ENCODE measurements at regions not wholly inside any gene's neighbourhood (a gene's known extent, or its start where the extent isn't known, plus 50 kb on each side); places are given as distances from the start of the nearest gene placed in this dataset.

- H3K27ac ChIP-seq (ENCODE audit: low read depth in 1 of 2, low read length in 2 of 2), result no peak overlapping the region
- no peak overlapping the region for H3K4me3 ChIP-seq (ENCODE audit: low read depth in 1 of 3, low read length in 3 of 3)
- no peak overlapping the region for H3K9ac ChIP-seq (ENCODE audit: low read depth in 1 of 2, low read length in 2 of 2)
- H3K36me3 ChIP-seq (ENCODE audit: control insufficient read depth in 4 of 4, insufficient read depth in 3 of 4, low read depth in 1 of 4, low read length in 3 of 4), result no peaks in the 10 kb centered on the region
- no peaks in the 10 kb centered on the region for H3K4me1 ChIP-seq (ENCODE audit: control insufficient read depth in 4 of 4, insufficient read depth in 4 of 4, low read length in 3 of 4)
- WGBS, result 87% methylated on average over 9 of the region's 9 CpGs
- DNase-seq (ENCODE audit: low spot score), result no peak
- no peaks in the 10 kb centered on the region for H3K27me3 ChIP-seq (ENCODE audit: control insufficient read depth in 4 of 4, insufficient read depth in 4 of 4, low read length in 3 of 4)
- no peak for TF ChIP-seq JUND (IDR thresholded peaks at IDR 0.05)
- TF ChIP-seq REST (IDR thresholded peaks at IDR 0.05), result no peak
- TF ChIP-seq, protein P1, sequence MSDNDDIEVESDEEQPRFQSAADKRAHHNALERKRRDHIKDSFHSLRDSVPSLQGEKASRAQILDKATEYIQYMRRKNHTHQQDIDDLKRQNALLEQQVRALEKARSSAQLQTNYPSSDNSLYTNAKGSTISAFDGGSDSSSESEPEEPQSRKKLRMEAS (IDR thresholded peaks at IDR 0.05), result no peak
- TF ChIP-seq SP1 (IDR thresholded peaks at IDR 0.05), result no peak
- no peak for TF ChIP-seq HNF4G (IDR thresholded peaks at IDR 0.05)
- no peak for TF ChIP-seq ZBTB33 (IDR thresholded peaks at IDR 0.05)
- no peak for TF ChIP-seq HNF4A (conservative IDR thresholded peaks at IDR 0.05)
- TF ChIP-seq NR2F2 (IDR thresholded peaks at IDR 0.05), result no peak
- TF ChIP-seq ATF3 (IDR thresholded peaks at IDR 0.05), result no peak
- TF ChIP-seq YY1 (IDR thresholded peaks at IDR 0.05), result no peak
- no peak for TF ChIP-seq EGR1 (IDR thresholded peaks at IDR 0.05; ENCODE audit: low read depth in 2 of 2)
- TF ChIP-seq FOXA2 (IDR thresholded peaks at IDR 0.05), result no peak
- TF ChIP-seq RAD21 (IDR thresholded peaks at IDR 0.05), result no peak
- no peak for TF ChIP-seq CTCF (IDR thresholded peaks at IDR 0.05; ENCODE audit: low read depth, low read length, missing input control)
- TF ChIP-seq GABPA (IDR thresholded peaks at IDR 0.05 in 1 of 2, conservative IDR thresholded peaks at IDR 0.05 in 1 of 2), result no peak
- no peak for TF ChIP-seq FOXA1 (IDR thresholded peaks at IDR 0.05)
- no peak for TF ChIP-seq RXRA (IDR thresholded peaks at IDR 0.05)
- TF ChIP-seq TAF1 (conservative IDR thresholded peaks at IDR 0.05), result no peak
- peaks cover 0 to 2% (median 0%) of the 10 kb centered on the region in 4 donors for H3K9me3 ChIP-seq (ENCODE audit: control insufficient read depth in 4 of 4, low read length in 3 of 4)
Measured at GRCh38 chr2:239610457-239611221, 209.8 kb upstream of the HDAC4 start.

Data from liver (tissue), 8 donors.